Mesodermal cell (in vitro differentiated cells): ENCODE measurements at regions not wholly inside any gene's neighbourhood (a gene's known extent, or its start where the extent isn't known, plus 50 kb on each side); places are given as distances from the start of the nearest gene placed in this dataset.
"Not testable (repeated sequence)": the region's sequence is repeated elsewhere in the genome, so short reads cannot be mapped to it uniquely, and the experiment has no call there.

Experiments used
- H3K27ac ChIP-seq: 2 replicates; pipeline ENCODE4 v1.7.0; 2013; ENCODE audit warnings: mild to moderate bottlenecking, low read depth, low read length, moderate library complexity; ENCODE audit not compliant: severe bottlenecking
- H3K36me3 ChIP-seq: 2 replicates; pipeline ENCODE4 v1.7.1; 2013; ENCODE audit warnings: mild to moderate bottlenecking, low read length, moderate library complexity; ENCODE audit not compliant: control insufficient read depth, insufficient read depth
- H3K4me1 ChIP-seq: one replicate; pipeline ENCODE4 v1.7.1; 2013; ENCODE audit warnings: mild to moderate bottlenecking, low read length; ENCODE audit not compliant: insufficient read depth, control insufficient read depth, poor library complexity, severe bottlenecking
- H3K4me3 ChIP-seq: 2 replicates; pipeline ENCODE4 v1.7.0; 2013; ENCODE audit warnings: low read length, control low read depth, mild to moderate bottlenecking; ENCODE audit not compliant: insufficient read depth, poor library complexity, severe bottlenecking; ENCODE audit errors: extremely low read depth
- H3K9me3 ChIP-seq: 2 replicates; pipeline ENCODE4 v1.7.1; 2013; ENCODE audit warnings: mild to moderate bottlenecking, low read length, moderate library complexity; ENCODE audit not compliant: control insufficient read depth
- WGBS, 2 experiments: methylation state at CpG; one replicate each; pipeline ENCODE4 v1.1.5; 2013; ENCODE audit warnings: missing lambda C conversion rate in 2 of 2; ENCODE audit not compliant: insufficient coverage in 2 of 2; 5-methylcytosine and 5-hydroxymethylcytosine counted together

DNA sequence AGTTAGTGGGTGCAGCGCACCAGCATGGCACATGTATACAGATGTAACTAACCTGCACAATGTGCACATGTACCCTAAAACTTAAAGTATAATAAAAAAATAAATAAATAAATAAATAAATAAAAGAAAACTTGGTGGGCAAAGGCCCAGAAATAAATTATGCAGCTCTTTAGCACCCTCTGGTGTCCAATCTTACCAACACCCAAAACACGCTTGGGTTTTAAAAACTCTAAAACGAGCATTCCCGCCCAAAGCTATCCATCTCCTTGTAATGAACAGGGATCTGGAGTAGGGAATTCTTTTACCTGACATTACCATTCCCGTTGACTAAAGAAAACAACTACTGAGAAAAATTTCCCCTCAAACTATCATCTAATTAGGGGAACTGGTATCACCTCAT is 2005.9 kb upstream of the CELF4 start:
- H3K36me3 ChIP-seq = no peaks in the 10 kb centered on the region
- H3K4me3 ChIP-seq = no peak overlapping the region
- H3K4me1 ChIP-seq = no peaks in the 10 kb centered on the region
- H3K9me3 ChIP-seq = no peaks in the 10 kb centered on the region
- WGBS, 2 experiments = no CpG with 5 or more reads among the region's 5 CpGs
- no peak overlapping the region for H3K27ac ChIP-seq

DNA sequence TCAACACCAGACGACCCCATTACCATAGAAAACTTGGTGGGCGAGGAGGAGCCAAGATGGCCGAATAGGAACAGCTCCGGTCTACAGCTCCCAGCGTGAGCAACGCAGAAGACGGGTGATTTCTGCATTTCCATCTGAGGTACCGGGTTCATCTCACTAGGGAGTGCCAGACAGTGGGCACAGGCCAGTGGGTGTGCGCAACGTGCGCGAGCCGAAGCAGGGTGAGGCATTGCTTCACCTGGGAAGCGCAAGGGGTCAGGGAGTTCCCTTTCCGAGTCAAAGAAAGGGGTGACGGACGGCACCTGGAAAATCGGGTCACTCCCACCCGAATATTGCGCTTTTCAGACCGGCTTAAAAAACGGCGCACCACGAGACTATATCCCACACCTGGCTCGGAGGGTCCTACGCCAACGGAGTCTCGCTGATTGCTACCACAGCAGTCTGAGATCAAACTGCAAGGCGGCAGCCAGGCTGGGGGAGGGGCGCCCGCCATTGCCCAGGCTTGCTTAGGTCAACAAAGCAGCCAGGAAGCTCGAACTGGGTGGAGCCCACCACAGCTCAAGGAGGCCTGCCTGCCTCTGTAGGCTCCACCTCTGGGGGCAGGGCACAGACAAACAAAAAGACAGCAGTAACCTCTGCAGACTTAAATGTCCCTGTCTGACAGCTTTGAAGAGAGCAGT is 2000.1 kb upstream of the CELF4 start:
- not testable (repeated sequence) for H3K36me3 ChIP-seq, H3K4me3 ChIP-seq, H3K9me3 ChIP-seq, H3K27ac ChIP-seq, H3K4me1 ChIP-seq
- 87 to 92% methylated on average over 9 of the region's 32 CpGs for WGBS, 2 experiments

DNA sequence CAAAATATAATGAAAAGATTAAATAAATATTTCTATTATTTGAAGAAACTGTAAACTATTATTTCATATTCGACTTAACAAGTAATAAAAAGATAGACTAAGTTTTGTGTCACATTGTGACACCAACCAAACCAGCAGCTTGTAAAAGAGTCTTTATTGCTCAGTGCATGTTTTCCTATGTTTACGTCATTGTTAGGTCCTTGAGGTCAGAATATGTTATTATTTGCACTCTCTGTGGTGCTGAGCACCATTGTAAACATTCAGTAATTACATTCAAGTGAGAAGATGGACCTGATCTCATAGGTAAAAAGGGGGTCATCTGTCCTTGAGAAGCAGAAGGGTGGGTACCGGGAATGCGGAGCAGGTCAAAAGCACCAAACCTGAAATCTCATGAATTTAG is 1999.1 kb upstream of the CELF4 start:
- H3K36me3 ChIP-seq = no peaks in the 10 kb centered on the region
- H3K4me3 ChIP-seq = no peak overlapping the region
- H3K27ac ChIP-seq = no peak overlapping the region
- H3K9me3 ChIP-seq = no peaks in the 10 kb centered on the region
- WGBS, 2 experiments = 84 to 91% methylated on average over 2 to 3 of the region's 4 CpGs
- no peaks in the 10 kb centered on the region for H3K4me1 ChIP-seq

DNA sequence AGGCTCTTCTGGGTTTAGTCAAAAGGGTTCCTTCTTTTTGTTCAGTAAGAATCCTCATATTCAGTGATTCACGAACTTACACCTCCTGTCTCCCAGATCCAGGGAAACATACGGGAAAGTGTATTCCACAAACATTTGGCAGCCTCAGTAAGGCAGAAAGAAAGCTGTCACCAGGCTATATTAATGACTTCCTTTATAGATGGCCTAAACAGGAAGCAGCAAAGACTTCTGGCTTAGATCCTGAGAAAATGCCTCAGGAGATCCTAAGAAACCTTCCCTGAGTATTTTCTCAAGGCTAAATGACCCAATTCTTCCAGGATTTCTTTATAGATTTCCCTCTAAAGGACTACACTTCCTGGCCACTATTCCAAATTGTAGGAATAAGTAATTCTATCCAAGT is 1995.5 kb upstream of the CELF4 start:
- 80 to 100% methylated on average over 1 of the region's 2 CpGs for WGBS, 2 experiments
- Histone ChIP-seq H3K4me1 (no peaks in the 10 kb centered on the region), H3K4me3 (no peak overlapping the region), H3K36me3 (no peaks in the 10 kb centered on the region), H3K9me3 (no peaks in the 10 kb centered on the region), H3K27ac (peak overlapping the region; percentile 55)

DNA sequence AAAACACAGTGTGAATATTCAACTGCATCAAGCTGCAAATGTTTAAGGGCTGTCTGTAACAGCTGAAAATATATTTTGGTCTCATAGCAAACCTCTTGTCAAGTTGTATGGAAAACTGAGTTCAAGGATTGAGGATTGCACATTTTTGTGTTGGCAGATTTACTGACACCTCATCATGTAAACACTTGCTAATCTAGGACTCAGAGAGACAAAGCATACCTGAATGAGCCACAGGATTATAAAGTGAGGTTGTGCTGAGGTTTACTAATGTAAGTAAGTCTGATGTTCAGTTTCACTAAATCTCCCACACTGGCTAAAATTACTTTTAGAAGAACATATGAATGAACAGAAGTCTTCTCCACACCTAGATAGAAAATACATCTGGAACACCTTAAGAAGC is 1993.1 kb upstream of the CELF4 start:
- Histone ChIP-seq H3K4me1 (no peaks in the 10 kb centered on the region), H3K36me3 (no peaks in the 10 kb centered on the region), H3K9me3 (no peaks in the 10 kb centered on the region), H3K4me3 (no peak overlapping the region), H3K27ac (no peak overlapping the region)

DNA sequence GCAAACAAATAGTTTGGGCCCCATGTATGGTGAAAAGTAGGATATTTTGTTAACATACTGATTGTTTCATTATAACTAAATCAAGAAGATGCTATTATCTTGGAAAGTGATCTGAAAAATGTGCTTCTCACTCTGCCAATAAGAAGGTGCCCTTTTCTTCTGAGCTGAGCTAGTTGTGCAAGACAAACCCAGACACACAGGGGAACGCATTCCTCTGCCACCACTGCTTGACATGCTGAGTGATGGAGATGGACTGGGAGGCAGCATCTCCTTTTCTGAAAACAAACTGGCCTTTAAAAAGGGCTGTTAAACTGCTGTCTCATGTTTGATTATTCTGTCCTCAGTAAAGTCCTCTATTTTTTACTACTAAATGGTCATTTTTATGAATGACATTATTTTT is 1989.9 kb upstream of the CELF4 start:
- Histone ChIP-seq H3K36me3 (no peaks in the 10 kb centered on the region), H3K4me1 (no peaks in the 10 kb centered on the region), H3K9me3 (no peaks in the 10 kb centered on the region), H3K27ac (no peak overlapping the region), H3K4me3 (no peak overlapping the region)
- 40% methylated on average over 1 of the region's 1 CpG; no CpG with 5 or more reads in 1 of the 2 experiments for WGBS, 2 experiments

DNA sequence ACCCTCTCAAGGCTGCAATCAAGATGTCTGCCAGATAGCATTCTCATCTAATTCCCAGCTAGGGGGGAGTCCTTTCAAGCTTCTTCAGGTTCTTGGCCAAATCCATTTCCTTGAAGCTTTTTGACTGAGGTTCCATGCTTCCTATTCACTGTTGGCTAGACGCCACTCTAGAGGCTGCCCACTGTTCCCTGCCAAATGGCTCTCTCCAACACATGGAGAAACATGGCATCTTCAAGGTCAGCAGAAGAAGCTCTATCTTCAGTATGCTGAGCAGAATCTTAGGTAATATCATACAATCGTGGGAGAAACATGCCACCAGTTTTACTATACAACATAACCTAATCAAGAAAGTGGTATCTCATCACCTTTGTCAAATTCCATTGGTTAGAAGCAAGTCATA is 1985.1 kb upstream of the CELF4 start:
- WGBS, 2 experiments = 84 to 100% methylated on average over 2 of the region's 2 CpGs
- Histone ChIP-seq H3K36me3 (no peaks in the 10 kb centered on the region), H3K4me1 (no peaks in the 10 kb centered on the region), H3K9me3 (no peaks in the 10 kb centered on the region), H3K27ac (no peak overlapping the region), H3K4me3 (no peak overlapping the region)

DNA sequence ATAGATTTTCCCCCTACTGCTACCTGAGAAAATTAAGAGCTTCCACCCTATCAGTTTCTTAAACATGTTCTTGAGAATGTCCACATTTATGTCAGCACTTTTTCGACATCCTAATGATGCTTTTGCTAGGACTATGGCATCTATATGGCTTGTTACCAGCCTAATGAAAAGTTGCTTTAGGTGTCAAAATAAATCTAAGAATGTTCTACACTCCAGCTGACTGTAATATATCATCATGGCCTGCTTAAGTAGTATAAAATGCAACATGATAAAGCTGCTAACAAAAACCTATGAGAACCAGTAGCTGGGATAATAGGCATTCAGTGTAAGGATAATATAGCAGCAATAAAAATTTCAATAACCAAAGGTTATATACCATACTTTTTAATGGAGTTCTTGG is 1983.5 kb upstream of the CELF4 start:
- H3K36me3 ChIP-seq = no peaks in the 10 kb centered on the region
- H3K4me1 ChIP-seq = no peaks in the 10 kb centered on the region
- no peak overlapping the region for H3K27ac ChIP-seq
- no CpG with 5 or more reads among the region's 1 CpG for WGBS, 2 experiments
- H3K9me3 ChIP-seq = no peaks in the 10 kb centered on the region
- H3K4me3 ChIP-seq = no peak overlapping the region

DNA sequence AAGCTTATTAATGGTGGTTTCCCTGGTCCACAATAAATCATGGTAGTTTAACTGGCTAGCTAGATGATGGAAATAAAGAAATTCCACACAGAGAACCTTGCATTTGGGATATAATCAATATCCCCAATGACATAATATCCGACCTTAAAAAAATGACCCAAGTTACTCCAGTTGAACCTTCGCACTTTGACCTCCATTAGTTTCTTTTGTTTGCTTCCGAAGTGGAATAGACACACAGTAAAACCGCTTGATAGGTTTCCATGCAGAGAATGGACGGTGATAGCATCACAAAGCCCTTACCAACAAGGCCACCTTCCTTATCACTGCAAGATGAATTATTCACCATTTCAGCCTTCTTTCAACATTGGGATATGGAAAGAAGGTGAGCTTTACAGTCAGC is 1966.1 kb upstream of the CELF4 start:
- Histone ChIP-seq H3K4me3 (no peak overlapping the region), H3K36me3 (no peaks in the 10 kb centered on the region), H3K9me3 (no peaks in the 10 kb centered on the region), H3K27ac (no peak overlapping the region), H3K4me1 (no peaks in the 10 kb centered on the region)
- 84 to 85% methylated on average over 3 to 4 of the region's 5 CpGs for WGBS, 2 experiments

DNA sequence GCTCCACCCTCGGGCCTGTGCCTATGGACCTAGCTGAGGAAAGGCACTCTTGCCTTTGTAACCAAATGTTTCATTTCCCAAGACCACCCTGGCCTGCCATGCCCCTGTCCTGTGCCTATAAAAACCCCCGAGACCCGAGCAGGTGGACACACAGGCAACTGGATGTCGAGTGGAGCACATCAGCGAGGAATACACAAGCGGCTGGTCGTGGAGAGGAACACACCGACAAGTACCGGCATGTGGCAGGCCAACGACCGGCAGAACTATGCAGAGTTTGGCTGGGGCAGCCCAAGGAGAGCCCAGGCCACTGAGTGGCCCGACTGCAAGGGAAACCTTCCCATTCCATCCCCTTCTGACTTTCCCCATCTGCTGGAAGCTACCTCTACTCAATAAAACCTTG is 1963.8 kb upstream of the CELF4 start:
- Histone ChIP-seq H3K9me3 (no peaks in the 10 kb centered on the region), H3K4me1 (no peaks in the 10 kb centered on the region), H3K4me3 (no peak overlapping the region), H3K36me3 (no peaks in the 10 kb centered on the region), H3K27ac (no peak overlapping the region)
- 85 to 97% methylated on average over 11 to 12 of the region's 12 CpGs for WGBS, 2 experiments

DNA sequence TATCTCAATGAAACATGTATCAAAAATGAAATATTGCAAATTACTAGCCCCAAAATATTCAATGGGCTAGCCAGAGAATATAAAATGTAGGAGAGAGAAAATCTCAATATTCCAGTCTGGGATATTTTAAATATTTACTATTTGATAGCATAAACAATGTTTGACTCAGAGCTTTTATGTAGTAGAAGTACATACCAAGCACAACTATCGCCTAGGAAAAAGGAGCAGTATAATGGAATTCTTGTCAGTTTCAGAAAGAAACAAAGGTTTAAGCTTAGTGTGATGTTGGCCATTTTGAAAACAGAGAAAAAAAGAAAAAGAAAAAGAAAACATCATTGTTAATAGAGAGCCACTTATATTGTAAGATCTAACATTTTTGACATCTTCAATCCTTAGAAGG is 1961.9 kb upstream of the CELF4 start:
- H3K4me3 ChIP-seq = no peak overlapping the region
- WGBS, 2 experiments = 100% methylated on average over 1 of the region's 1 CpG
- no peaks in the 10 kb centered on the region for H3K36me3 ChIP-seq
- no peak overlapping the region for H3K27ac ChIP-seq
- H3K9me3 ChIP-seq = no peaks in the 10 kb centered on the region
- no peaks in the 10 kb centered on the region for H3K4me1 ChIP-seq
